ENCODE measurements at regions not wholly inside any gene's neighbourhood (a gene's known extent, or its start where the extent isn't known, plus 50 kb on each side); places are given as distances from the start of the nearest gene placed in this dataset.
"Not testable (repeated sequence)": the region's sequence is repeated elsewhere in the genome, so short reads cannot be mapped to it uniquely, and the experiment has no call there.

- no peaks in the 10 kb centered on the region for H3K27me3 ChIP-seq
- no peak overlapping the region for H3K4me3 ChIP-seq (ENCODE audit: low read depth, low read length)
- no peaks in the 10 kb centered on the region for H3K9me3 ChIP-seq
- DNase-seq, result no peak
- H3K36me3 ChIP-seq, result no peaks in the 10 kb centered on the region
- no peak for TF ChIP-seq CTCF (IDR thresholded peaks at IDR 0.05; ENCODE audit: low read depth, low read length)
- no peaks in the 10 kb centered on the region for H3K4me1 ChIP-seq
Measured at GRCh38 chr20:29741894-29742698, 1515.4 kb upstream of the DEFB115 start.

- H3K4me1 ChIP-seq, result no peaks in the 10 kb centered on the region
- H3K36me3 ChIP-seq, result no peaks in the 10 kb centered on the region
- TF ChIP-seq CTCF (IDR thresholded peaks at IDR 0.05; ENCODE audit: low read depth, low read length), result no peak
- DNase-seq, result no peak
- no peaks in the 10 kb centered on the region for H3K27me3 ChIP-seq
- H3K4me3 ChIP-seq (ENCODE audit: low read depth, low read length), result no peak overlapping the region
- H3K9me3 ChIP-seq, result no peaks in the 10 kb centered on the region
Measured at GRCh38 chr20:29742699-29743100, 1514.8 kb upstream of the DEFB115 start.

- H3K4me1 ChIP-seq, result no peaks in the 10 kb centered on the region
- DNase-seq, result no peak
- H3K9me3 ChIP-seq, result no peaks in the 10 kb centered on the region
- no peaks in the 10 kb centered on the region for H3K36me3 ChIP-seq
- no peaks in the 10 kb centered on the region for H3K27me3 ChIP-seq
- H3K4me3 ChIP-seq (ENCODE audit: low read depth, low read length), result no peak overlapping the region
- TF ChIP-seq CTCF (IDR thresholded peaks at IDR 0.05; ENCODE audit: low read depth, low read length), result no peak
Measured at GRCh38 chr20:29743101-29743931, 1514.1 kb upstream of the DEFB115 start.

GRCh38 chr20:29744071-29744470 is 1513.4 kb upstream of the DEFB115 start:
- TF ChIP-seq CTCF (IDR thresholded peaks at IDR 0.05; ENCODE audit: low read depth, low read length), result no peak
- H3K4me3 ChIP-seq (ENCODE audit: low read depth, low read length), result no peak overlapping the region
- no peaks in the 10 kb centered on the region for H3K9me3 ChIP-seq
- no peak for DNase-seq
- no peaks in the 10 kb centered on the region for H3K36me3 ChIP-seq
- H3K4me1 ChIP-seq, result no peaks in the 10 kb centered on the region
- H3K27me3 ChIP-seq, result no peaks in the 10 kb centered on the region

- H3K27me3 ChIP-seq; H3K9me3 ChIP-seq; H3K36me3 ChIP-seq; H3K4me1 ChIP-seq; H3K4me3 ChIP-seq (ENCODE audit: low read depth, low read length); DNase-seq: not testable (repeated sequence)
Measured at GRCh38 chr20:29745534-29746245, 1511.8 kb upstream of the DEFB115 start.

- no peak for TF ChIP-seq CTCF (IDR thresholded peaks at IDR 0.05; ENCODE audit: low read depth, low read length)
Measured at GRCh38 chr20:29750268-29750899, 1507.1 kb upstream of the DEFB115 start.

GRCh38 chr20:29752644-29753425 is 1504.6 kb upstream of the DEFB115 start:
- H3K4me3 ChIP-seq (ENCODE audit: low read depth, low read length); H3K4me1 ChIP-seq; H3K36me3 ChIP-seq; H3K27me3 ChIP-seq; H3K9me3 ChIP-seq; DNase-seq: not testable (repeated sequence)

More at GRCh38 chr20:29750268-29750899, 1507.1 kb upstream of the DEFB115 start:
- no peaks in the 10 kb centered on the region for H3K9me3 ChIP-seq
- no peaks in the 10 kb centered on the region for H3K36me3 ChIP-seq
- H3K27me3 ChIP-seq, result no peaks in the 10 kb centered on the region
- no peaks in the 10 kb centered on the region for H3K4me1 ChIP-seq
- no peak overlapping the region for H3K4me3 ChIP-seq (ENCODE audit: low read depth, low read length)
- no peak for DNase-seq

Data from BE2C (cell line).